HG03565 (cell line): ENCODE measurements at regions not wholly inside any gene's neighbourhood (a gene's known extent, or its start where the extent isn't known, plus 50 kb on each side); places are given as distances from the start of the nearest gene placed in this dataset.
"Not testable (repeated sequence)": the region's sequence is repeated elsewhere in the genome, so short reads cannot be mapped to it uniquely, and the experiment has no call there.

Experiments
- ATAC-seq: cut with Tn5 transposase; IDR thresholded peaks from one replicate; pipeline ENCODE4 v1.9.1; 2021; ENCODE audit warnings: mild to moderate bottlenecking, moderate library complexity; ENCODE audit not compliant: unreplicated experiment

DNA sequence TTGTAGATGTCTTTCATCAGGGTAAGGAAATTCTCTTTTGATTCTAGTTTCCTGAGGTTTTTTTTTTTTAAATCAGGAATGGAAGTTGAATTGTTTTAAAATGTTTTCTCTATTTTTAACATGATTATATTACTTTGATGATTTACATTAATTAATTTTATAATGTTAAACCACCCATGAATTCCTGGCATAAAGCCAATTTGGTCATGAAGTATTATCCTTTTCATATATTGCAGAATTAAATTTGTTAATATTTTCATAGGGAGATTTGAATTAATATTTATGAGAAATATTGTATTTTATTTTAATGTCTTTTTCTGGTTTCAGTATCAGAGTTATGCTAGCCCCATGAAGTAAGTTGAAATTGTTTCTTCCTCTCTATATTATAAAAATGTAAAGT is 144.6 kb downstream of the MAIP1 start:
- ATAC-seq: no peak

- no peak for ATAC-seq
Observed at GRCh38 chr2:200101922-200102321, 146.5 kb downstream of the MAIP1 start.

DNA sequence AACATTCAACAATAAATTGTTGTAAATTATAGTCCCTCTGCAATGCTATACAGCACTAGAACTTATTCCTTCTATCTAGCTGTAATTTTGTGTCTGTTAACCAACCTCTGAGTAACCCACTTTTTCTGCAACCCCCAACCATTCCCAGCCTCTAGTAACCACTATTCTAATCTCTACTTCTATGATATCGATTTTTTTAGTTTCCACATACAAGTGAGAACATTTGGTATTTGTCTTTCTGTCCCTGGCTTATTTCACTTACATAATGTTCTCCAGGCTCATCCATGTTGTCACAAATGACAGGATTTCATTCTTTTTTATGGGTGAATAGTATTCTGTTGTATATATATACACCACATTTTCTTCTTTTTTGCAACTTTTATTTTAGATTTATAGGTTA is 147.6 kb downstream of the MAIP1 start:
- ATAC-seq: no peak

- ATAC-seq: no peak
Observed at GRCh38 chr2:200104015-200104414, 148.6 kb downstream of the MAIP1 start.

- ATAC-seq: no peak
Observed at GRCh38 chr2:200107514-200108217, 152.3 kb downstream of the MAIP1 start.

DNA sequence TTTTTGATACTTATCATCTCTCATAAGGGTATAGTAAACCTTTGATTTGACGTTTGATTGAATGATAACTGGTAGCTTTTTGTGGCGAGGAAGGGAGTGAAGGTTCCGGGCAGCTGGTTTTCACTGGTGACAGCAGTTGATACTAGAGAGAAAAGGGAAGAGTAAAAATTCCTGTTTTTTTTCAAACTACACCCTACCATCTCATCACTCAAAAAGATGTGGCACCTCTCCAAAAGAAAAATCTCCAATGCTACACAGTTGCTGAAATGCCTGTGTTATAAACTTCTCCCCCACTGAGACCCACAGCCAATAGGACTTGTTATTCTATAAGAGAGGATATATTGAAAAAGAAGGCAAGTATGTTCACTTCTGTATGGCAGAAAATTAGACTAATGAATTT is 154.0 kb downstream of the MAIP1 start:
- no peak for ATAC-seq

DNA sequence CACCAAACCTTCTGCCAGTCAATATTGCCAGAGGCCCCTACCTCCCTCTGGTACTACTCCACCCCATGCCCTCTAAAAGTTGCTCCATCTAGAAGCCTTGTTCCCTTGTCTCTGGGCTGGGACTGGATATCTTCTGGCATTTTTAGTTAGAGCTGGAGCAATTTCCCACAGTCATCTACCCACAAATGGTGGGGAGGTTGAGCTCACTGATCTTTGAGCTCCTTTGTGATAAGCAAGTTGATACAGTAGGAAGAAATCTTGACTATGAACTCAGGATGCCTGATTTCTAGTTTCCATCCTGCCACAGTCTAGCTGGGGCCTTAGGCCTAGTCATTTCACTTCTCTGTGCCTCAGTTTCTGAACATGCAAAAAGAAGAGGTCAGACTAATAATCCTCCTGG is 155.0 kb downstream of the MAIP1 start:
- no peak for ATAC-seq

GRCh38 chr2:200113016-200113799 is 157.8 kb downstream of the MAIP1 start:
- ATAC-seq: not testable (repeated sequence)

- no peak for ATAC-seq
Observed at GRCh38 chr2:200119236-200119635, 163.9 kb downstream of the MAIP1 start.

- no peak for ATAC-seq
Observed at GRCh38 chr2:200121931-200122330, 166.5 kb downstream of the MAIP1 start.

- ATAC-seq: no peak
Observed at GRCh38 chr2:200122683-200123082, 167.3 kb downstream of the MAIP1 start.

GRCh38 chr2:200124665-200125368 is 169.4 kb downstream of the MAIP1 start:
- not testable (repeated sequence) for ATAC-seq

- ATAC-seq: no peak
Observed at GRCh38 chr2:200125444-200126284, 170.3 kb downstream of the MAIP1 start.

DNA sequence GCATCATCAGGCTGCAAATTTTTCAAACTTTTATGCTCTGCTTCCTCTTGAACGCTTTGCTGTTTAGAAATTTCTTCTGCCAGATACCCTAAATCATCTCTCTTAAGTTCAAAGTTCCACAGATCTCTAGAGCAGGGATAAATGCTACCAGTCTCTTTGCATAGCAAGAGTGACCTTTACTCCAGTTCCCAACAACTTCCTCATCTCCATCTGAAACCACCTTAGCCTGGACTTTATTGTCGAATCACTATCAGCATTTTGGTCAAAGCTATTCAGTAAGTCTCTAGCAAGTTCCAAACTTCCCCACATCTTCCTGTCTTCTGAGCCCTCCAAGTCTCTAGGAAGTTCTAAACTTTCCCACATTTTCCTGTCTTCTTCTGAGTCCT is 170.9 kb downstream of the MAIP1 start:
- not testable (repeated sequence) for ATAC-seq

DNA sequence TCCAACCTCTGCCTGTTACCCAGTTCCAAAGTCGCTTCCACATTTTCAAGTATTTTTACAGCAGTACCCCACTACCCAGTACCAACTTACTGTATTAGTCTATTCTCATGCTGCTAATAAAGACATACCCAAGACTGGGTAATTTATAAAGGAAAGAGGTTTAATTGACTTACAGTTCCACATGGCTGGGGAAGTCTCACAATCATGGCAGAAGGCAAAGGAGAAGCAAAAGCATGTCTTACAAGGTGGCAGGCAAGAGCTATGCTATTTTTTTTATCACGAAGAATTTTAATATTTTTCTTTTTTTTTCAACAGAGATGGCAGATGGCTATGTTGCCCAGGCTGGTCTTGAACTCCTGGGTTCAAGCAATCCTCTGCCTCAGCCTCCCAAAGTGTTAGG is 171.3 kb downstream of the MAIP1 start:
- ATAC-seq: not testable (repeated sequence)

DNA sequence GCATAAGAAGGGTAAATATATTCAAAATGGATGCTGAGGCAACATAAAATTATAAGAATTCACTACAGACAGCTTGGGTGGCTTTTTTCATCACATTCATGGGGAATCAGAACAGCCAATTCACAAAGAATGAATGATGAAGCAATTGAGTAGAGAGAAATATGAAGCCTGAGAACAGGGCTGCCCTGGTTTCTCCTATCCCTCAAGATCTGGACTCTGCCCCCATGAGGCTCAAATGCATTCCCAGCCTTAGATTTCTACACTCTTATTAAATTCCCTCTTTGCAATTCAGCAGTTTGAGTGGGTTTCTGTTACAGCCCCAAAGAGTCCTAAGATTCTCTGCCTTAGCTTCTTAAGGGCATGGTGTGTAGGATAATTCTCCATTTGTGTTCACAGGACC is 172.5 kb downstream of the MAIP1 start:
- no peak for ATAC-seq

- ATAC-seq: no peak
Observed at GRCh38 chr2:200128296-200128695, 172.9 kb downstream of the MAIP1 start.

DNA sequence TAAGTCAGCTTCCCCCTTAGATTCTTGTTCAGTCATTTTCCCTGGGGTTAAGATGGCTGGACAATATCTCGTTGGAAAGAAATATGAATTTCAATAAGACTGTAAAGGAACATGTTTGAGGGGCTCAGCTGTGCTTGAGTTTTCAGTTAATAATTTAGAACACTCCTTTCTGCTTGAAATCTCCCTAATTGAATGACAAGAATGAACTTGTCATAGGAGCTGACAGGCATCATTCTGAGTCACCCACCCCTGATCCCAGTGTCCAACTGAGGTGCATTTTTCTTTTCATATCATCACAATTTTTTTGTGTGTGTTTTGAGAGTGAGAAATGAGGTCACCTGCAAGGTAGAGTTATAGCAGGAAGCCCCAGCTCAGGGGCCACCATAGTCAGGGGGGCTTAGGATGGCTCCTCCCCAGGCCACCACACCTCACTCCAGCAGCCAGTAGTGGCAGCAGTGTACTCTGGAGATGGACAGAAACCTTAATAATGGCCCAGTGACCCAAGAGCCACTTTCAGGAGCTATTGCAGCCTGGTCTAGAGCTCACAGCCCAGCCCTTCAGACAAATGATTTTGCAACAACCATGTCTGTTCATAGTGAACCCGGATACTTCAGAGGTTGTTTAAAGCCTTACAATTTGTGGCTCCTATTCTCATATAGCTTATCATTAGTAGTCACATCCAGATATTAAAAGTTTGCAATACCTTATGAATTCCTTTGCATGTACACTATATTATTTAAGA is 174.5 kb downstream of the MAIP1 start:
- no peak for ATAC-seq

DNA sequence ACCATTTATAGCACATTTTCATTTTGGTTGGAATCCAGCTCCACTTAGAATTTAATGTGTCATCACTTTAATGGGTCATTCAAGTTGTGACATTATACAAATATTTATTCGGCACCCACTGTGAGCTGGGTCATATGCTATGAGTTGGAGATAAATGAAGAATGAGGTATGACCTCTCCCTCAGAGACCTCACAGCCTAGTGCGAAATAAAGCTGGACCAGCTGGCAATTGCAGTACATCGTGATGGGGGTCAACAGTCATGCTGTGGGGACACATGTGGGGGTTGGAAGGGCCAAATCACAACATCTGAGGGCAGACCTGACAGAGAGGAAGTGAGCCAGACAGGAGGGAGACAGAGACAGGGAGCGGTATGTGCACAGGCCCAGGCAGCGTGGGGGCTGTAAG is 175.4 kb downstream of the MAIP1 start:
- ATAC-seq: no peak

GRCh38 chr2:200131307-200131706 is 175.2 kb upstream of the SPATS2L start:
- ATAC-seq: no peak
